ENCODE measurements at regions not wholly inside any gene's neighbourhood (a gene's known extent, or its start where the extent isn't known, plus 50 kb on each side); places are given as distances from the start of the nearest gene placed in this dataset.

GRCh38 chr4:82050796-82051195 lies 323.0 kb downstream of the HNRNPD start:
- TF ChIP-seq ATF3 (IDR thresholded peaks at IDR 0.05; ENCODE audit: insufficient read depth, low read depth, low read length) (no peak), EP300 (IDR thresholded peaks at IDR 0.05; ENCODE audit: borderline replicate concordance in 1 of 2, low read depth in 2 of 2, low read length in 2 of 2) (no peak), ASH2L (IDR thresholded peaks at IDR 0.05; ENCODE audit: low read length) (no peak), CEBPB (IDR thresholded peaks at IDR 0.05; ENCODE audit: low read depth, low read length) (no peak), CTCF (IDR thresholded peaks at IDR 0.05; ENCODE audit: control extremely low read depth in 1 of 3, insufficient read depth in 1 of 3, low read depth in 1 of 3, low read length in 3 of 3) (no peak)

Measured in H1 (cell line).